ENCODE measurements at regions not wholly inside any gene's neighbourhood (a gene's known extent, or its start where the extent isn't known, plus 50 kb on each side); places are given as distances from the start of the nearest gene placed in this dataset.

- TF ChIP-seq POLR2A (IDR thresholded peaks at IDR 0.05; ENCODE audit: extremely low read depth, insufficient read length) (no peak), CTCF (IDR thresholded peaks at IDR 0.05; ENCODE audit: low read depth, low read length) (no peak), MYC (IDR thresholded peaks at IDR 0.05; ENCODE audit: low read depth, low read length) (no peak), MAX (IDR thresholded peaks at IDR 0.05; ENCODE audit: low read depth, low read length) (no peak)
Measured at GRCh38 chr21:27154451-27155129, 187.7 kb upstream of the ADAMTS5 start.

All from NB4 (cell line).